ENCODE measurements at regions not wholly inside any gene's neighbourhood (a gene's known extent, or its start where the extent isn't known, plus 50 kb on each side); places are given as distances from the start of the nearest gene placed in this dataset.

DNA sequence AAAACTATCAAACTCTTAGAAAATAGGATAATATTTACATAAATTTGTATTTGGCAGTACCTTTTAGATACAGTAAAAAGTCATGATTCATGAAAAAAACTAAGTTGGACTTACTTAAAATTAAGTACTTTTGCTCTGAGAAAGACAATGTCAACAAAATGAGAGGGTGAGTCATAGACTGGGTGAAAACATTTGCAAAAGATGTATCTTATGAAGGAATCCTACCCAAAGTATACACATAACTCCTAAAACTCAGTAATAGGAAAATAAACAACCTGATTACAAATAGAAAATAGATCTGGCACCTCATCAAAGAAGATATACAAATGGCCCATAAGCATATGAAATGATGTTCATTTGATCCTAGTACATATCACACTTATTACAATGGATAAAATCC is 1154.6 kb downstream of the JRKL start:
- TF ChIP-seq, protein P1, sequence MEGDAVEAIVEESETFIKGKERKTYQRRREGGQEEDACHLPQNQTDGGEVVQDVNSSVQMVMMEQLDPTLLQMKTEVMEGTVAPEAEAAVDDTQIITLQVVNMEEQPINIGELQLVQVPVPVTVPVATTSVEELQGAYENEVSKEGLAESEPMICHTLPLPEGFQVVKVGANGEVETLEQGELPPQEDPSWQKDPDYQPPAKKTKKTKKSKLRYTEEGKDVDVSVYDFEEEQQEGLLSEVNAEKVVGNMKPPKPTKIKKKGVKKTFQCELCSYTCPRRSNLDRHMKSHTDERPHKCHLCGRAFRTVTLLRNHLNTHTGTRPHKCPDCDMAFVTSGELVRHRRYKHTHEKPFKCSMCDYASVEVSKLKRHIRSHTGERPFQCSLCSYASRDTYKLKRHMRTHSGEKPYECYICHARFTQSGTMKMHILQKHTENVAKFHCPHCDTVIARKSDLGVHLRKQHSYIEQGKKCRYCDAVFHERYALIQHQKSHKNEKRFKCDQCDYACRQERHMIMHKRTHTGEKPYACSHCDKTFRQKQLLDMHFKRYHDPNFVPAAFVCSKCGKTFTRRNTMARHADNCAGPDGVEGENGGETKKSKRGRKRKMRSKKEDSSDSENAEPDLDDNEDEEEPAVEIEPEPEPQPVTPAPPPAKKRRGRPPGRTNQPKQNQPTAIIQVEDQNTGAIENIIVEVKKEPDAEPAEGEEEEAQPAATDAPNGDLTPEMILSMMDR (optimal IDR thresholded peaks at IDR 0.05 in 1 of 3, IDR thresholded peaks at IDR 0.05 in 1 of 3, conservative IDR thresholded peaks at IDR 0.05 in 1 of 3; ENCODE audit: extremely low read depth in 1 of 3, insufficient read depth in 2 of 3, low read length in 3 of 3): no peak
- no peak for TF ChIP-seq EZH2 (IDR thresholded peaks at IDR 0.05; ENCODE audit: low read length)
- no peaks in the 10 kb centered on the region for H3K79me2 ChIP-seq (ENCODE audit: control insufficient read depth, insufficient read depth, low read length)
- H4K20me1 ChIP-seq (ENCODE audit: control insufficient read depth, extremely low read depth, insufficient read depth, low read length): no peaks in the 10 kb centered on the region
- no peaks in the 10 kb centered on the region for H3K36me3 ChIP-seq (ENCODE audit: control insufficient read depth in 2 of 2, extremely low read depth in 1 of 2, insufficient read depth in 2 of 2, low read length in 2 of 2)
- no peaks in the 10 kb centered on the region for H3K27me3 ChIP-seq (ENCODE audit: control insufficient read depth, extremely low read depth, insufficient read depth, low read length)
- FAIRE-seq (no peak), DNase-seq (ENCODE audit: low read depth, low spot score) (no peak)
- no peak overlapping the region for H3K27ac ChIP-seq (ENCODE audit: control insufficient read depth, insufficient read depth, low read length)
- H3K4me1 ChIP-seq (ENCODE audit: control insufficient read depth, extremely low read depth, insufficient read depth, low read length): no peaks in the 10 kb centered on the region
- dilution Hi-C loops (cut with MboI; ENCODE audit: extremely low pct_ligation_motif_present, low sequenced_read_pairs): no loop called here
- no peak overlapping the region for H2AFZ ChIP-seq (ENCODE audit: control insufficient read depth, low read length)
- no peak overlapping the region for H3K9ac ChIP-seq (ENCODE audit: control insufficient read depth, extremely low read depth, insufficient read depth, low read length)
- H3K9me3 ChIP-seq (ENCODE audit: control insufficient read depth, low read depth, low read length): no peaks in the 10 kb centered on the region
- no peak overlapping the region for H3K4me3 ChIP-seq (ENCODE audit: control insufficient read depth in 2 of 3, extremely low read depth in 1 of 3, insufficient read depth in 2 of 3, low read depth in 1 of 3, low read length in 3 of 3)
- H3K4me2 ChIP-seq (ENCODE audit: control insufficient read depth, extremely low read depth, insufficient read depth, low read depth, low read length): no peak overlapping the region
- H3K9me1 ChIP-seq (ENCODE audit: control insufficient read depth, extremely low read depth, insufficient read depth, low read length): no peaks in the 10 kb centered on the region

DNA sequence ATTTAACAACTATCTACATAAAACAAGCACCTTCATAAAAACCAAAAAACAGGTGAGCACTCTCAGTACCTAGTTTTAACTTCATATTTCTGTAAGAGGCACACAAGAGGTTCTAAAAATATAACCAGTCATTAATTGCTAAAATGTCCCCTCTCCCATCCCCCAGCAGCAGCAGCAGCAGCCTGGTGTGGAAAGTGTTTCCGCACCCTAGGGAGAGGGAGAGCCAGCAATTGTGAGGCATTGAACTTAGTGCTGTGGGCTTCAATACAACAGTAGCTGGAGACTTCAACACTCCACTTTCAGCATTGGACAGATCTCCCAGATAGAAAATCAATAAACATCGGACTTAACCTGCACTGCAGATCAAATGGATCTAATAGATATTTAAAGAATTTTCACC is 1158.5 kb downstream of the JRKL start:
- no peaks in the 10 kb centered on the region for H3K27me3 ChIP-seq (ENCODE audit: control insufficient read depth, extremely low read depth, insufficient read depth, low read length)
- no peak overlapping the region for H3K9ac ChIP-seq (ENCODE audit: control insufficient read depth, extremely low read depth, insufficient read depth, low read length)
- dilution Hi-C loops (cut with MboI; ENCODE audit: extremely low pct_ligation_motif_present, low sequenced_read_pairs): no loop called here
- H3K9me1 ChIP-seq (ENCODE audit: control insufficient read depth, extremely low read depth, insufficient read depth, low read length): no peaks in the 10 kb centered on the region
- H3K4me3 ChIP-seq (ENCODE audit: control insufficient read depth in 2 of 3, extremely low read depth in 1 of 3, insufficient read depth in 2 of 3, low read depth in 1 of 3, low read length in 3 of 3): no peak overlapping the region
- H2AFZ ChIP-seq (ENCODE audit: control insufficient read depth, low read length): no peak overlapping the region
- H3K4me1 ChIP-seq (ENCODE audit: control insufficient read depth, extremely low read depth, insufficient read depth, low read length): no peaks in the 10 kb centered on the region
- H3K27ac ChIP-seq (ENCODE audit: control insufficient read depth, insufficient read depth, low read length): no peak overlapping the region
- H3K4me2 ChIP-seq (ENCODE audit: control insufficient read depth, extremely low read depth, insufficient read depth, low read depth, low read length): no peak overlapping the region
- H3K36me3 ChIP-seq (ENCODE audit: control insufficient read depth in 2 of 2, extremely low read depth in 1 of 2, insufficient read depth in 2 of 2, low read length in 2 of 2): no peaks in the 10 kb centered on the region
- H3K79me2 ChIP-seq (ENCODE audit: control insufficient read depth, insufficient read depth, low read length): no peaks in the 10 kb centered on the region
- no peaks in the 10 kb centered on the region for H4K20me1 ChIP-seq (ENCODE audit: control insufficient read depth, extremely low read depth, insufficient read depth, low read length)
- H3K9me3 ChIP-seq (ENCODE audit: control insufficient read depth, low read depth, low read length): no peaks in the 10 kb centered on the region
- DNase-seq (ENCODE audit: low read depth, low spot score): no peak
- TF ChIP-seq EZH2 (IDR thresholded peaks at IDR 0.05; ENCODE audit: low read length): no peak
- TF ChIP-seq, protein P1 (optimal IDR thresholded peaks at IDR 0.05 in 1 of 3, IDR thresholded peaks at IDR 0.05 in 1 of 3, conservative IDR thresholded peaks at IDR 0.05 in 1 of 3; ENCODE audit: extremely low read depth in 1 of 3, insufficient read depth in 2 of 3, low read length in 3 of 3): no peak
- FAIRE-seq: no peak
